H9 (cell line): ENCODE measurements at regions not wholly inside any gene's neighbourhood (a gene's known extent, or its start where the extent isn't known, plus 50 kb on each side); places are given as distances from the start of the nearest gene placed in this dataset.

Experiments used
- DNase-seq: peaks from one replicate; pipeline ENCODE4 v3.0.0-alpha.2; 2017
- H2AFZ ChIP-seq: one replicate; pipeline ENCODE4 v1.6.1; 2013; ENCODE audit warnings: mild to moderate bottlenecking, low read length, control low read depth, moderate library complexity
- H2AK5ac ChIP-seq: 2 replicates; pipeline ENCODE4 v1.6.1; 2013; ENCODE audit warnings: low read length, control low read depth, mixed read lengths; ENCODE audit not compliant: insufficient read length
- H2BK120ac ChIP-seq: one replicate; pipeline ENCODE4 v1.6.1; 2013; ENCODE audit warnings: low read depth, mild to moderate bottlenecking, low read length, control low read depth, inconsistent platforms; ENCODE audit not compliant: poor library complexity, severe bottlenecking
- H2BK12ac ChIP-seq: 2 replicates; pipeline ENCODE4 v1.6.1; 2013; ENCODE audit warnings: low read length, control low read depth, mixed read lengths, low read depth; ENCODE audit not compliant: insufficient read length
- H2BK15ac ChIP-seq: 2 replicates; pipeline ENCODE4 v1.6.1; 2013; ENCODE audit warnings: low read depth, low read length, control low read depth
- H2BK20ac ChIP-seq: one replicate; pipeline ENCODE4 v1.6.1; 2013; ENCODE audit warnings: low read depth, mild to moderate bottlenecking, low read length, control low read depth, inconsistent platforms; ENCODE audit not compliant: poor library complexity, severe bottlenecking
- H2BK5ac ChIP-seq: 2 replicates; pipeline ENCODE4 v1.6.1; 2013; ENCODE audit warnings: low read length, control low read depth, mixed read lengths; ENCODE audit not compliant: insufficient read length
- H3K14ac ChIP-seq: 2 replicates; pipeline ENCODE4 v1.6.1; 2013; ENCODE audit warnings: low read length, control low read depth; ENCODE audit not compliant: insufficient read depth
- H3K18ac ChIP-seq: 2 replicates; pipeline ENCODE4 v1.6.1; 2013; ENCODE audit warnings: low read depth, mild to moderate bottlenecking, mixed read lengths, low read length, control low read depth; ENCODE audit not compliant: insufficient read length
- H3K23ac ChIP-seq: 2 replicates; pipeline ENCODE4 v1.6.1; 2013; ENCODE audit warnings: low read length, control low read depth, mixed read lengths, low read depth; ENCODE audit not compliant: insufficient read length
- H3K23me2 ChIP-seq: 2 replicates; pipeline ENCODE4 v1.6.1; 2013; ENCODE audit warnings: low read depth, mild to moderate bottlenecking, mixed read lengths, low read length, control low read depth; ENCODE audit not compliant: insufficient read length, poor library complexity, severe bottlenecking
- H3K27ac ChIP-seq: 2 replicates; pipeline ENCODE4 v1.5.1; 2013; ENCODE audit warnings: low read length, control low read depth, mixed read lengths, low read depth; ENCODE audit not compliant: insufficient read length
- H3K27me3 ChIP-seq: 2 replicates; pipeline ENCODE4 v1.6.1; 2013; ENCODE audit warnings: low read length, control low read depth, inconsistent platforms; ENCODE audit not compliant: insufficient read depth
- H3K4ac ChIP-seq: 2 replicates; pipeline ENCODE4 v1.6.1; 2013; ENCODE audit warnings: low read depth, mild to moderate bottlenecking, control low read depth, inconsistent platforms, low read length, moderate library complexity
- H3K4me1 ChIP-seq: 2 replicates; pipeline ENCODE4 v1.6.1; 2013; ENCODE audit warnings: low read length, control low read depth, inconsistent platforms; ENCODE audit not compliant: insufficient read depth
- H3K4me2 ChIP-seq: 2 replicates; pipeline ENCODE4 v1.6.1; 2013; ENCODE audit warnings: low read length, control low read depth, mixed read lengths; ENCODE audit not compliant: insufficient read length, insufficient read depth
- H3K56ac ChIP-seq: 2 replicates; pipeline ENCODE4 v1.6.1; 2013; ENCODE audit warnings: low read depth, mild to moderate bottlenecking, mixed read lengths, low read length, control low read depth; ENCODE audit not compliant: insufficient read length
- H3K79me1 ChIP-seq: 2 replicates; pipeline ENCODE4 v1.6.1; 2013; ENCODE audit warnings: low read depth, mild to moderate bottlenecking, moderate library complexity, low read length, control low read depth, inconsistent platforms; ENCODE audit not compliant: insufficient read depth, poor library complexity, severe bottlenecking
- H3K79me2 ChIP-seq: 2 replicates; pipeline ENCODE4 v1.6.1; 2013; ENCODE audit warnings: low read length, control low read depth, inconsistent platforms; ENCODE audit not compliant: insufficient read depth
- H3K9ac ChIP-seq: 2 replicates; pipeline ENCODE4 v1.6.1; 2013; ENCODE audit warnings: low read length, control low read depth, mixed read lengths; ENCODE audit not compliant: insufficient read length; ENCODE audit errors: extremely low read depth
- H3K9me3 ChIP-seq: one replicate; pipeline ENCODE4 v1.6.1; 2013; ENCODE audit warnings: low read depth, low read length, inconsistent platforms; ENCODE audit not compliant: control insufficient read depth
- H3T11ph ChIP-seq: one replicate; pipeline ENCODE4 v1.6.1; 2013; ENCODE audit warnings: mild to moderate bottlenecking, low read length, control low read depth, inconsistent platforms
- H4K20me1 ChIP-seq: one replicate; pipeline ENCODE4 v1.6.1; 2013; ENCODE audit not compliant: control insufficient read depth, insufficient read length, insufficient read depth
- H4K5ac ChIP-seq: 2 replicates; pipeline ENCODE4 v1.6.1; 2013; ENCODE audit warnings: low read depth, mild to moderate bottlenecking, mixed read lengths, low read length, control low read depth; ENCODE audit not compliant: insufficient read length
- H4K8ac ChIP-seq: replicated peaks from 2 replicates; pipeline ENCODE4 v1.6.1; 2013; ENCODE audit warnings: low read length, control low read depth, mixed read lengths, low read depth; ENCODE audit not compliant: insufficient read length
- H4K91ac ChIP-seq: 2 replicates; pipeline ENCODE4 v1.6.1; 2013; ENCODE audit warnings: low read depth, mild to moderate bottlenecking, moderate library complexity, mixed read lengths, low read length, control low read depth; ENCODE audit not compliant: insufficient read length
- H3K27ac Mint-ChIP-seq, 3 experiments: 2 replicates in 2 of 3; 3 replicates in 1 of 3; pipeline ENCODE4 v1.8.0; 2020 to 2021; ENCODE audit warnings: mixed read lengths in 3 of 3, mild to moderate bottlenecking in 1 of 3, moderate library complexity in 1 of 3
- H3K27me3 Mint-ChIP-seq: 2 replicates; pipeline ENCODE4 v1.8.0; 2021; ENCODE audit warnings: low read depth, mild to moderate bottlenecking, moderate library complexity, mixed read lengths
- H3K36me3 Mint-ChIP-seq, 3 experiments: 2 replicates in 2 of 3; 3 replicates in 1 of 3; pipeline ENCODE4 v1.8.0; 2020 to 2021; ENCODE audit warnings: low read depth in 3 of 3, mixed read lengths in 3 of 3; ENCODE audit not compliant: insufficient read depth in 1 of 3
- H3K4me1 Mint-ChIP-seq, 2 experiments: 2 replicates each; pipeline ENCODE4 v1.8.0; 2020; ENCODE audit warnings: mixed read lengths in 2 of 2
- H3K4me3 Mint-ChIP-seq, 2 experiments: 2 replicates in 1 of 2; 3 replicates in 1 of 2; pipeline ENCODE4 v1.8.0; 2020 to 2021; ENCODE audit warnings: mild to moderate bottlenecking in 2 of 2, mixed read lengths in 2 of 2, moderate library complexity in 1 of 2
- H3K9me3 Mint-ChIP-seq, 2 experiments: 2 replicates in 1 of 2; 3 replicates in 1 of 2; pipeline ENCODE4 v1.8.0; 2020; ENCODE audit warnings: mild to moderate bottlenecking in 2 of 2, mixed read lengths in 2 of 2, moderate library complexity in 1 of 2
- CTCF ChIP-seq: fragments of 200-600 bp; sonication (generic); conservative IDR thresholded peaks from 3 replicates; pipeline ENCODE4 v1.8.0; 2021; ENCODE audit warnings: antibody characterized with exemption, mild to moderate bottlenecking
- WGBS: extraction: QIAGEN DNeasy Blood & Tissue Kit; methylation state at CpG from one replicate; pipeline ENCODE4 v1.1.7; 2013; ENCODE audit warnings: missing lambda C conversion rate, low lambda C conversion rate, mixed read lengths; ENCODE audit not compliant: insufficient read length; ENCODE audit errors: extremely low coverage; 5-methylcytosine and 5-hydroxymethylcytosine counted together

- Histone ChIP-seq H3K9ac (no peak overlapping the region), H3K79me2 (no peaks in the 10 kb centered on the region), H3K4ac (no peak overlapping the region), H4K5ac (no peak overlapping the region), H2BK5ac (no peak overlapping the region), H4K20me1 (no peaks in the 10 kb centered on the region), H2AFZ (no peak overlapping the region), H2AK5ac (no peak overlapping the region), H3K4me1 (peaks cover 3% of the 10 kb centered on the region; the same call in 1 of the 2 replicates), H3K14ac (no peak overlapping the region), H2BK20ac (no peak overlapping the region), H3K4me2 (no peak overlapping the region), H2BK15ac (no peak overlapping the region), H3K27ac (no peak overlapping the region), H4K91ac (no peak overlapping the region), H3K23me2 (no peaks in the 10 kb centered on the region), H2BK120ac (no peak overlapping the region), H3K56ac (no peak overlapping the region), H4K8ac (no peak overlapping the region), H3K23ac (no peak overlapping the region), H2BK12ac (no peak overlapping the region), H3K79me1 (no peaks in the 10 kb centered on the region), H3K27me3 (no peaks in the 10 kb centered on the region; the same call in 1 of the 2 replicates), H3T11ph (no peak overlapping the region), H3K9me3 (no peaks in the 10 kb centered on the region), H3K18ac (no peak overlapping the region)
- peaks cover 3 to 9% of the 10 kb centered on the region in 2 experiments; a peak in 3 of 4 replicates for H3K4me1 Mint-ChIP-seq
- H3K9me3 Mint-ChIP-seq, result no peaks in the 10 kb centered on the region
- no peak overlapping the region for H3K4me3 Mint-ChIP-seq
- no peak for DNase-seq
- no peak overlapping the region for H3K27ac Mint-ChIP-seq
- H3K36me3 Mint-ChIP-seq, result no peaks in the 10 kb centered on the region
- TF ChIP-seq CTCF, result no peak
- no CpG with 5 or more reads among the region's 2 CpGs for WGBS
- peaks cover 8% of the 10 kb centered on the region for H3K27me3 Mint-ChIP-seq
These were observed 66.4 kb upstream of the CES5A start for GRCh38 chr16:55941552-55941951.
